GM12865 (cell line): ENCODE measurements at regions not wholly inside any gene's neighbourhood (a gene's known extent, or its start where the extent isn't known, plus 50 kb on each side); places are given as distances from the start of the nearest gene placed in this dataset.

Experiments used
- DNase-seq: peaks from one replicate; pipeline ENCODE4 v3.0.0; 2010; ENCODE audit warnings: low read depth
- H3K4me3 ChIP-seq: 2 replicates; pipeline ENCODE4 v1.5.1; 2011; ENCODE audit warnings: mild to moderate bottlenecking, low read depth, low read length, control low read depth
- TF ChIP-seq, protein P1 (sequence below): IDR thresholded peaks from 2 replicates; pipeline ENCODE4 v1.5.1; 2011; ENCODE audit warnings: low read length, control low read depth, low read depth, inconsistent platforms; ENCODE audit not compliant: insufficient read depth; ENCODE audit errors: missing control alignments

DNA sequence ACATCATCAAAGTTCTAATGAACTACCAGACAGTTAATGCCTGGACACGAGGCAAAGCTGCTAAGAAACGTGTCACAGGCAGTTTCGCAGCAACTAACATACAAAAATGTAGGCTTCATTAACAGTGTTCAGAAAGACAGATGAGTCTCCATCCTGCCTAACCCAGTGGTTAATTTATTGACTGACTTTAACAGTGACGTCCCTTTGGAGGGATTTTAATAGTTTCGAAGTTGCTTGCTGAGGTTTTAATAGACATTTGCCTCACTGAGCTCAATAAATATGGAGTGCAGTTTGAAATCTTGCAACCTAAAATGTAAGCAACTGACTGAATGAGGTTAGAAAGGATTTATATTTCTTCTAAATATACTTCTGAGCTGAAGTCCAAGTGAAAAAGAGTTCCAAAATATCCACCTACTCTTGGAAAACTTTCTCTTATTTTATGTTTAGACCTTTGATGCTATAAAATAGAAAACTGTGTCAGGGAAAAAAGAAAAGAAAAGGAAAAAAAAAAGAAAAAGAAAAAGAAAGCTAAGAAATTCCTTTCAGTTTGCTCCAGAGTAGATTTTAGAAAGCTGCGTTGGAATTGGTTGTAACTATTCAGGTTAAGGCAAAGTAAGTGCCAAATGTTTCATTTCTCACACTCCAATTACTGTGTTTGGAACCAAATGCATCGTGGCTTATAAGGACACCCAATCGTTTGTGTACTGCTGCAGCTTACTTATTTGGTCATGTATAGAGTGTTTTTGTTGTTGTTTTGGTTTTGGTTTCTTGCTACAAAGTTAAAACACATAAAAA is 2016.6 kb downstream of the MAT2B start:
- TF ChIP-seq, protein P1, sequence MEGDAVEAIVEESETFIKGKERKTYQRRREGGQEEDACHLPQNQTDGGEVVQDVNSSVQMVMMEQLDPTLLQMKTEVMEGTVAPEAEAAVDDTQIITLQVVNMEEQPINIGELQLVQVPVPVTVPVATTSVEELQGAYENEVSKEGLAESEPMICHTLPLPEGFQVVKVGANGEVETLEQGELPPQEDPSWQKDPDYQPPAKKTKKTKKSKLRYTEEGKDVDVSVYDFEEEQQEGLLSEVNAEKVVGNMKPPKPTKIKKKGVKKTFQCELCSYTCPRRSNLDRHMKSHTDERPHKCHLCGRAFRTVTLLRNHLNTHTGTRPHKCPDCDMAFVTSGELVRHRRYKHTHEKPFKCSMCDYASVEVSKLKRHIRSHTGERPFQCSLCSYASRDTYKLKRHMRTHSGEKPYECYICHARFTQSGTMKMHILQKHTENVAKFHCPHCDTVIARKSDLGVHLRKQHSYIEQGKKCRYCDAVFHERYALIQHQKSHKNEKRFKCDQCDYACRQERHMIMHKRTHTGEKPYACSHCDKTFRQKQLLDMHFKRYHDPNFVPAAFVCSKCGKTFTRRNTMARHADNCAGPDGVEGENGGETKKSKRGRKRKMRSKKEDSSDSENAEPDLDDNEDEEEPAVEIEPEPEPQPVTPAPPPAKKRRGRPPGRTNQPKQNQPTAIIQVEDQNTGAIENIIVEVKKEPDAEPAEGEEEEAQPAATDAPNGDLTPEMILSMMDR = no peak
- no peak for DNase-seq
- H3K4me3 ChIP-seq = peak overlapping the region; percentile 18; the same call in 1 of the 2 replicates

DNA sequence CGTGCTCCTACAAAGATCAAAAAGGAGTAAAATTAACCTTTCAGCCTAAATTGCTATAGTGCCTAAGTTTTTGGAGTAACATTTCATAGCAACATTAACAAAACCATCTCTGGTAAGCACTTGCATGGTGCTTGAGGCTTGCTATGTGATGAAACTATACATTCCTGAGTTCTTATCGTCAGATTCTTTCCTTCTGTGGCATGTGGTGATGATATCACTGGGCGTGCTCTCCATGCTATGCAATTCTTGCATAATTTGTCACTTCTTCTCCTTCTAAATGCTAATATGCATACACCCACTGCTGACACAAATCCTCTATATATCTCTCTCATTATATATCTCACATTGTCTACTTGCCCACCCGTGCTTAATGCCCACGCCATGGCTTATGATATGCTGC is 2019.9 kb downstream of the MAT2B start:
- TF ChIP-seq, protein P1 = no peak
- no peak overlapping the region for H3K4me3 ChIP-seq
- no peak for DNase-seq

DNA sequence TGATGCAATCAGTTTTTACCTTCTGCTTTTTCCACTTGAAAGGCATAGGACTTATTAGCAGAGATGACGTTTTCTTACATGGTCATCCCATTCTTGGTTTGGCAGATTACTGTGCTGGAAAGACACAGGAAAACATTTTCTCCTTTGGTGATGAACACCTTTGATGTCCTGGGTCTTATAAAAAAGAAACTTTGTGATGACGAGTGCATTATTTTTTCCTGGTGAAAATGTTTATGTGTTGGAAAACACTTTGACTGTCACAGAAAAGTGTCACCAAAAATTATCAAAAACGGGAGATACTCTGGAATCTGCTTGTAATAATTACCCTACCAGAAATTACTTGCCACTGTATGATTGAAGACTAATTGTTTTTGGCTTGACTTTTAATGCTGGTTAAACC is 2020.9 kb downstream of the MAT2B start:
- no peak for DNase-seq
- TF ChIP-seq, protein P1 = no peak
- H3K4me3 ChIP-seq = no peak overlapping the region

DNA sequence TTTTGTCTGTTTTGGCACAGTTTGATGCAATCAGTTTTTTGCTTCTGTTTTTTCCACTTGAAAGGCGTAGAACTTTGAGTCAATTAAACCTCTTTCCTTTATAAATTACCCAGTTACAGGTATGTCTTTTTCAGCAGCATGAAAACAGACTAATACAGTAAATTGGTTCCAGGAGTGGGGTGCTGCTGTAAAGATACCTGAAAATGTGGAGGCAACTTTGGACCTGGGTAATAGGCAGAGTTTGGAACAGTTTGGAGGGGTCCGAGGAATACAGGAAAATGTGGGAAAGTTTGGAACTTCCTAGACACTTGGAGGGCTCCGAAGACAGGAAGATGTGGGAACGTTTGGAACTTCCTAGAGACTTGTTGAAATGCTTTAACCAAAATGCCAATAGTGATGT is 2022.2 kb downstream of the MAT2B start:
- DNase-seq = no peak
- TF ChIP-seq, protein P1 = no peak
- H3K4me3 ChIP-seq = no peak overlapping the region

DNA sequence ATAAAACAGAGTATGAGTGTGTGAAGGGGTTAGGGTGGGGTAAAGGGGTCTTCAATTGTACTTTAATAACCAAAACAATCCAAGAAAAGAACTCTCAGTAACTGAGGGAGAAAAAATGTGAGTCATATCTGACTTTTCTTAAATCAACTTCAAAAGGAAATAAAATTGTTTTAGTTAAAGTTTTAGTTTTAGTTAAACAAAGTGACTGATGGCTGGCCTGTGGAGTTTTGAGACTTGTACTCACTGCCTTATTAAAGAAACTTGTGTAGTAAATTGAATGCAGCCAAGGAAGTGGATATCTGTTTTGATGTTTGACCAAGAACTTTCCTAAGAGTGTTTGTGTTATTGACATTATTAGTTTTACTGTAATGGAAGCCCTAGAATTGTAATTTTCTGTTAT is 2032.6 kb downstream of the MAT2B start:
- TF ChIP-seq, protein P1 = no peak
- DNase-seq = no peak
- no peak overlapping the region for H3K4me3 ChIP-seq

DNA sequence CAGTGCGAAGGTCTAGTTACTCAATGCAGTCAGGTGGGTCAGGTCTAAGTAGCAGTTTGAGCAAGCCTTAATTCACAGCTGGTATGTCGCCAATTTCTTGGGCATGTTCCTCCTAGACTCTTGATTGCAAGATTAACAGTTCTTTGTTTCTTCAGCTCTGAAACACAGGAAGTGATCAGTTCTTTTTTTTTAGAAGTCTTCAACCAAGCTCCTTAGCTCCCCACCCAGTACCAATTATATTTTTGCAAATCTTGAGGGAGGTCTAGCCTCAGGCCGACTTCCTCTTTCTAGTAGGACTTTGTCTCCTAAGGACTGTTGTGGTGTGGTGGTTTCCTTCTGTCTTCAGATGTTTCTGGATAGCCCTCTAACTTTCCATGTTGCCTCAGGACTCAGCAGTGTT is 2054.2 kb downstream of the MAT2B start:
- H3K4me3 ChIP-seq = no peak overlapping the region
- TF ChIP-seq, protein P1 = no peak
- peak; percentile 3 for DNase-seq

DNA sequence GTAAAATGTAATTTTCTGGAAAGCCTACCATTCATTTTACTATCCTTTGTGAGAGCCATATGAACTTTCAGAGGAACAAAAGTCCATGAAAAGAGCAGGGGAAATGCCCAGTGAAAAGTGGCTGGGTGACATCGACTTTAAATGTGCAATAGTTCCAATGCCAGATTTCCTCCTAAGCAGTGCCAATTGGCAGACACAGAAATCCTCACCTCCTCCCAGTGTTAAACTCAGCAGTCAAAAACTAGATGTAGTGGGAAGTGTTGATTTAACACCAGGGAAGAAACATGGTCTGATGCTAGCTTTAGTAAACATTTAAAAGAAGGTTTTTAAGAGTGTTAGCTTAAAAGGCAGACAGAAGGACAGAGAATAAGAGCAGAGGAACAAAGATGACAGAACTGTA is 2055.2 kb downstream of the MAT2B start:
- no peak overlapping the region for H3K4me3 ChIP-seq
- no peak for DNase-seq
- TF ChIP-seq, protein P1 = no peak
